ENCODE measurements at regions not wholly inside any gene's neighbourhood (a gene's known extent, or its start where the extent isn't known, plus 50 kb on each side); places are given as distances from the start of the nearest gene placed in this dataset.

GRCh38 chr16:51752438-51752995, 601.4 kb upstream of the SALL1 start:
- FAIRE-seq (no peak), DNase-seq (ENCODE audit: insufficient read length, low spot score) (no peak)
- TF ChIP-seq CTCF (IDR thresholded peaks at IDR 0.05; ENCODE audit: insufficient read depth, missing control alignments): no peak

- TF ChIP-seq CTCF (IDR thresholded peaks at IDR 0.05; ENCODE audit: insufficient read depth, missing control alignments): no peak
- no peak for FAIRE-seq
- DNase-seq (ENCODE audit: insufficient read length, low spot score): no peak
These were observed 596.3 kb upstream of the SALL1 start for GRCh38 chr16:51747329-51747728.

GRCh38 chr16:51734220-51734619, 583.1 kb upstream of the SALL1 start:
- no peak for TF ChIP-seq CTCF (IDR thresholded peaks at IDR 0.05; ENCODE audit: insufficient read depth, missing control alignments)
- FAIRE-seq (no peak), DNase-seq (ENCODE audit: insufficient read length, low spot score) (no peak)

- no peak for DNase-seq (ENCODE audit: insufficient read length, low spot score)
- FAIRE-seq: no peak
- no peak for TF ChIP-seq CTCF (IDR thresholded peaks at IDR 0.05; ENCODE audit: insufficient read depth, missing control alignments)
These were observed 582.1 kb upstream of the SALL1 start for GRCh38 chr16:51733181-51733580.

- DNase-seq (ENCODE audit: insufficient read length, low spot score) (no peak), FAIRE-seq (no peak)
- no peak for TF ChIP-seq CTCF (IDR thresholded peaks at IDR 0.05; ENCODE audit: insufficient read depth, missing control alignments)
These were observed 580.1 kb upstream of the SALL1 start for GRCh38 chr16:51731160-51731559.

- no peak for TF ChIP-seq CTCF (IDR thresholded peaks at IDR 0.05; ENCODE audit: insufficient read depth, missing control alignments)
- FAIRE-seq: no peak
- no peak for DNase-seq (ENCODE audit: insufficient read length, low spot score)
These were observed 572.1 kb upstream of the SALL1 start for GRCh38 chr16:51723036-51723724.

- FAIRE-seq: no peak
- no peak for DNase-seq (ENCODE audit: insufficient read length, low spot score)
- no peak for TF ChIP-seq CTCF (IDR thresholded peaks at IDR 0.05; ENCODE audit: insufficient read depth, missing control alignments)
These were observed 571.4 kb upstream of the SALL1 start for GRCh38 chr16:51722467-51722866.
